Activated CD4-positive, alpha-beta T cell treated with anti-CD3 and anti-CD28 coated beads for 36 hours (primary cell): ENCODE measurements at regions not wholly inside any gene's neighbourhood (a gene's known extent, or its start where the extent isn't known, plus 50 kb on each side); places are given as distances from the start of the nearest gene placed in this dataset.

Experiments
- ATAC-seq: fragments of 200-7000 bp; cut with Tn5 transposase; one replicate; pipeline ENCODE4 v1.10.0; 2021; ENCODE audit warnings: mild to moderate bottlenecking, moderate library complexity
- CTCF ChIA-PET: fragments of 350-600 bp; sonication (Branson Sonifier 250); formaldehyde crosslinking; loops from one replicate; lab custom pipeline; 2021; ENCODE audit warnings: antibody characterized with exemption; lab: Charles Lee
- POLR2A ChIA-PET: fragments of 350-600 bp; sonication (Branson Sonifier 250); formaldehyde crosslinking; loops from one replicate; lab custom pipeline; 2021; ENCODE audit warnings: antibody characterized with exemption, inconsistent platforms; lab: Charles Lee
- DNase-seq: peaks from one replicate; pipeline ENCODE4 v3.0.0-alpha.2; 2020
- H3K27ac Mint-ChIP-seq: one replicate; pipeline ENCODE4 v1.8.0; 2021; ENCODE audit warnings: mixed read lengths
- H3K27me3 Mint-ChIP-seq: one replicate; pipeline ENCODE4 v1.8.0; 2021; ENCODE audit warnings: mixed read lengths
- H3K36me3 Mint-ChIP-seq: one replicate; pipeline ENCODE4 v1.8.0; 2021; ENCODE audit warnings: low read depth, mixed read lengths
- H3K4me1 Mint-ChIP-seq: one replicate; pipeline ENCODE4 v1.8.0; 2021; ENCODE audit warnings: mixed read lengths
- H3K4me3 Mint-ChIP-seq: one replicate; pipeline ENCODE4 v1.8.0; 2021; ENCODE audit warnings: mild to moderate bottlenecking, moderate library complexity, mixed read lengths
- H3K9me3 Mint-ChIP-seq: one replicate; pipeline ENCODE4 v1.8.0; 2021; ENCODE audit warnings: low read depth, mixed read lengths
- intact Hi-C, 2 experiments: fragments of 100-400 bp; cut with DNase I in 1 of 2; cut with micrococcal nuclease in 1 of 2; formaldehyde crosslinking; loops; one replicate each; pipeline versions ENCODE4 v1.14.2 to v1.15.1; 2022 to 2024; cut with DNase I, micrococcal nuclease

DNA sequence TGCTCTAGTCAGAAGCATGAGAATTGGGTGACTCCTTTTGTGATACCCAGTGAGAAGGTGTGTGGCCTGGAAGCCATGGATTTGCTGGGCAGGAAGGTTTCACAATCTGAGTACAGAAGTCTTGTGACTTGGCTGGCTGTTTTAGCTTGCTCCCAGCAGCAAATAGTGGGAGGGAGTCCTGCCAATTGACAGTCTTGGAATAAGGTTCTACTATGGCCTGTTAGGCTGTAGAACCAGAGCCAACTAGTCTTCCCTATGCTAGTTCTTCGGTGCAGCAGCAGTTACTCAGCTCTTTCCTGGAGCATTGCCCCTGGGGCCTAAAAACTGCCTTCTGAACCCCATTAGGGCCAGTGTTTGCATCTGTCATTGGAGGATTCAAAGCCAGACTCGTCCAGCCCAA lies 1935.4 kb upstream of the PCDH20 start:
- ATAC-seq (no peak), DNase-seq (no peak)
- Mint-ChIP-seq H3K4me3 (no peak overlapping the region), H3K36me3 (no peaks in the 10 kb centered on the region), H3K9me3 (peaks cover 3% of the 10 kb centered on the region), H3K27ac (no peak overlapping the region), H3K4me1 (no peaks in the 10 kb centered on the region), H3K27me3 (no peaks in the 10 kb centered on the region)
- POLR2A ChIA-PET: no interaction called here
- intact Hi-C loops: no loop called here
- CTCF ChIA-PET: no interaction called here

GRCh38 chr13:63345835-63346234 lies 1930.2 kb upstream of the PCDH20 start:
- Mint-ChIP-seq H3K4me3 (no peak overlapping the region), H3K27me3 (no peaks in the 10 kb centered on the region), H3K4me1 (no peaks in the 10 kb centered on the region), H3K36me3 (no peaks in the 10 kb centered on the region), H3K9me3 (no peaks in the 10 kb centered on the region), H3K27ac (no peak overlapping the region)
- intact Hi-C loops: no loop called here
- ATAC-seq (no peak), DNase-seq (no peak)
- CTCF ChIA-PET: no interaction called here
- POLR2A ChIA-PET: no interaction called here

DNA sequence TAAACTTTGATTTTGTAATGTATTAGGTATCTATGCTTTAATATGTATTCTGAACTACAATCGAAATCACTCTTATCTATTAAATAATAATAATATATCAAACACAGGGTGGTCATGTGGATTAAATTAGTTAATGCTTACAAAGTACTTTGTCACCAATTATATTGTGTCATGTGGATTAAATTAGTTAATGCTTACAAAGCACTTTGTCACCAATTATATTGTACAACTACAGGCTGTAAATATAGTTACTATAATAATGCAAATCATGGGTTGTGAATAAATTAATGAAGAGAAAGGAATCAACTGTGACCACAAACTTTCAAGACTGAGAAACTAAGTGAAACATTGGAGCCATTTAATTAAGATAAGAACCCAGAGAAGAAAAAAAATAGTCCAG lies 1929.1 kb upstream of the PCDH20 start:
- DNase-seq: no peak
- Mint-ChIP-seq H3K27ac (no peak overlapping the region), H3K4me3 (no peak overlapping the region), H3K36me3 (no peaks in the 10 kb centered on the region), H3K27me3 (no peaks in the 10 kb centered on the region), H3K4me1 (no peaks in the 10 kb centered on the region), H3K9me3 (no peaks in the 10 kb centered on the region)
- no peak for ATAC-seq
- intact Hi-C loops: no loop called here
- POLR2A ChIA-PET: no interaction called here
- CTCF ChIA-PET: no interaction called here

- intact Hi-C loops: no loop called here
- Mint-ChIP-seq H3K4me3 (no peak overlapping the region), H3K36me3 (no peaks in the 10 kb centered on the region), H3K9me3 (peaks cover 12% of the 10 kb centered on the region), H3K4me1 (no peaks in the 10 kb centered on the region), H3K27ac (no peak overlapping the region), H3K27me3 (no peaks in the 10 kb centered on the region)
- ATAC-seq: no peak
- ChIA-PET POLR2A (no interaction called here), CTCF (no interaction called here)
- DNase-seq: no peak
Measured at GRCh38 chr13:63337921-63338320, 1922.3 kb upstream of the PCDH20 start.

DNA sequence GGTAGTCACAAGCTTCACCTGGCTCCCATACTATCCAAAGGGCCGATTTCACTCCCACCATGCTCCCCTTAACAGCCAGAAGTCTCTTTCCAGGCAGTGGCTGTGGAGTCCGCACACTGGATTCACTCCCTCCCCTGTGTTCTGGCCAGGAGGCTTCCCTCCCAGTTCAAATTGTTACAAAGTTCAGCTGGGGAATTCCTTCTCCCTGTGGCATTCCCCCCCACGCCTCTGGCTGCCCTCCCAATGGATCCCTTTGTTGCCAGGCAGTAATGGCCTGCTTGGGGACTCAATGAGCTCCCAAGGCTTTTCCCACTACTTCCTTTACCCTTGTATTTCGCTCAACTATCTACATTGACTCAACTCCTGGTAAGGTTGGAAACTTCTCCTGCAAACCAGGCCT lies 1921.4 kb upstream of the PCDH20 start:
- H3K4me3 Mint-ChIP-seq: no peak overlapping the region
- ATAC-seq (no peak), DNase-seq (no peak)
- intact Hi-C loops: no loop called here
- ChIA-PET POLR2A (no interaction called here), CTCF (no interaction called here)
- H3K27me3 Mint-ChIP-seq: no peaks in the 10 kb centered on the region
- H3K27ac Mint-ChIP-seq: no peak overlapping the region
- no peaks in the 10 kb centered on the region for H3K36me3 Mint-ChIP-seq
- peaks cover 14% of the 10 kb centered on the region for H3K9me3 Mint-ChIP-seq
- H3K4me1 Mint-ChIP-seq: no peaks in the 10 kb centered on the region

GRCh38 chr13:63336549-63336948 lies 1920.9 kb upstream of the PCDH20 start:
- Mint-ChIP-seq H3K27ac (no peak overlapping the region), H3K27me3 (no peaks in the 10 kb centered on the region), H3K4me3 (no peak overlapping the region), H3K9me3 (peaks cover 15% of the 10 kb centered on the region), H3K36me3 (no peaks in the 10 kb centered on the region), H3K4me1 (no peaks in the 10 kb centered on the region)
- ChIA-PET CTCF (no interaction called here), POLR2A (no interaction called here)
- intact Hi-C loops: no loop called here
- DNase-seq (no peak), ATAC-seq (no peak)

GRCh38 chr13:63327584-63327983 lies 1911.9 kb upstream of the PCDH20 start:
- Mint-ChIP-seq H3K9me3 (peaks cover 9% of the 10 kb centered on the region), H3K27ac (no peak overlapping the region), H3K36me3 (no peaks in the 10 kb centered on the region), H3K4me3 (no peak overlapping the region), H3K4me1 (no peaks in the 10 kb centered on the region), H3K27me3 (no peaks in the 10 kb centered on the region)
- ATAC-seq (no peak), DNase-seq (no peak)
- ChIA-PET CTCF (no interaction called here), POLR2A (no interaction called here)
- intact Hi-C loops: no loop called here

- no peaks in the 10 kb centered on the region for H3K27me3 Mint-ChIP-seq
- no peak overlapping the region for H3K4me3 Mint-ChIP-seq
- CTCF ChIA-PET: no interaction called here
- no peaks in the 10 kb centered on the region for H3K36me3 Mint-ChIP-seq
- peaks cover 8% of the 10 kb centered on the region for H3K9me3 Mint-ChIP-seq
- POLR2A ChIA-PET: no interaction called here
- no peak for DNase-seq
- ATAC-seq: no peak
- H3K27ac Mint-ChIP-seq: no peak overlapping the region
- intact Hi-C loops: no loop called here
- no peaks in the 10 kb centered on the region for H3K4me1 Mint-ChIP-seq
Measured at GRCh38 chr13:63323441-63323840, 1907.8 kb upstream of the PCDH20 start.

DNA sequence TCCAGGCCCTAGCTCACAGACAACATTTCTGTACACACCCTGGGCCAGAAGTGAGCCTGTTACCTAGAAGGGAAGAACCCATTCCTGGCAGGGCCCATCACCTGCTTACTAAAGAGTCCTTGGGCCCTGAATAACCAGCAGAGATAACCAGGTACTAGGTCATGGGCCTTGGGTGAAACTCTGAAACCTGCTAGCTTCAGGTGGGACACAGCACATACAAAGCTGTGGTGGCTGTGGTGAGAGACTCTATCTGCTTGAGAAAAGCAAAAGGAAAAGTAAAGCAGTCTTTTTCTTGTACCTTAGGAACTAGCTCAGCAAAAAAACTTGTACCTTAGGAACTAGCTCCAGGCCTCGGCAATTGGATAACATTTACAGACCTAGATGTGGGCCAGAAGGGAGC lies 1895.9 kb upstream of the PCDH20 start:
- H3K9me3 Mint-ChIP-seq: peaks cover 15% of the 10 kb centered on the region
- H3K4me1 Mint-ChIP-seq: no peaks in the 10 kb centered on the region
- no peak overlapping the region for H3K27ac Mint-ChIP-seq
- DNase-seq (no peak), ATAC-seq (no peak)
- H3K4me3 Mint-ChIP-seq: no peak overlapping the region
- POLR2A ChIA-PET: no interaction called here
- CTCF ChIA-PET: no interaction called here
- H3K27me3 Mint-ChIP-seq: no peaks in the 10 kb centered on the region
- intact Hi-C loops: no loop called here
- no peaks in the 10 kb centered on the region for H3K36me3 Mint-ChIP-seq

DNA sequence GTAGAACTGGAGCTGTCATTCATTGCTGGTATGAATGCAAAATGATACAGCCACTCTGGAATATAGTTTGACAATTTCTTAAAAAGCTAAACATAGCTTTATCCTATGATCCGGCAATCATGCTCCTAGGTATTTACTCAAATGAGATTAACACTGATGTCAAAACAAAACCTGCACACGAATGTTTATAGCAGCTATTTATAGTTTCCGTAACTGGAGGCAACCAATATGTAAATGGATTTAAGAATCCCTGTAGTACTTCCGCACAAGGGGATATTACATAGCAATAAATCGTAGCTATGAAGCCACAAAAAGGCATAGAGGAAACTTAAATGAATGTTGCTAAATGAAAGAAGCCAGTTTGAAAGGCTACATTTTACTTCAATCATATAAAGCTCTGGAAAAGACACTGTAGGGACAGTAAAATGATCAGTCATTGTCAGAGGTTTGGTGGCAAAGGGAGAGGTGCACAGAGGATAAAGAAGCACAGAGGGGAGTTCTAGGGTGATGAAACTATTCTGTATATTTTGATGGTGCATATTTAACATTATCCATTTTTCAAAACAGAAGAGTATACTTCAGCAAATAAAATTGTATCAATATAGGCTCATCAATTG lies 1893.0 kb upstream of the PCDH20 start:
- no peak for ATAC-seq
- H3K27ac Mint-ChIP-seq: no peak overlapping the region
- H3K9me3 Mint-ChIP-seq: peaks cover 15% of the 10 kb centered on the region
- H3K4me3 Mint-ChIP-seq: no peak overlapping the region
- POLR2A ChIA-PET: no interaction called here
- H3K36me3 Mint-ChIP-seq: no peaks in the 10 kb centered on the region
- H3K27me3 Mint-ChIP-seq: no peaks in the 10 kb centered on the region
- intact Hi-C loops: no loop called here
- CTCF ChIA-PET: no interaction called here
- DNase-seq: no peak
- H3K4me1 Mint-ChIP-seq: no peaks in the 10 kb centered on the region

DNA sequence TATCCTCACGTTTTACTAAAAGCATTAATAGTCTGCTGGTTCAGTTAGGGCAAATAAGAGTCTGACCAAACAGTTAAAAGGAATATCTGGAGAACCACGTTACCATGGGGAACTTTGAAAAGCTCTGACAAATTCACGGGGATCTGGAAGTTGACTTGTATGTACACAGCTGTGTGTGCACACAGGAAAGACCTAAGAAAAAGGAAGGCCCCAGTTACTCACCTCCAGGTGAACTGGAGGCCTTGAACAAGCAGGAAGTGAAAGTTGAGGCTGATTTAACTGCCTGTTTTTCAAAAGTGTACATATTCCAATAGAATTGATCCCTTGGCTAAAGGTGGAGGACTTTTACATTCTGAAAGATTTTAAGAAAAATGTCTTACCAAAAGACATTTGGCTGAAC lies 1891.6 kb upstream of the PCDH20 start:
- no peaks in the 10 kb centered on the region for H3K4me1 Mint-ChIP-seq
- intact Hi-C loops: no loop called here
- no peak overlapping the region for H3K27ac Mint-ChIP-seq
- POLR2A ChIA-PET: no interaction called here
- DNase-seq (no peak), ATAC-seq (no peak)
- H3K36me3 Mint-ChIP-seq: no peaks in the 10 kb centered on the region
- H3K9me3 Mint-ChIP-seq: peaks cover 8% of the 10 kb centered on the region
- CTCF ChIA-PET: no interaction called here
- no peaks in the 10 kb centered on the region for H3K27me3 Mint-ChIP-seq
- no peak overlapping the region for H3K4me3 Mint-ChIP-seq

GRCh38 chr13:63305641-63306133 lies 1890.0 kb upstream of the PCDH20 start:
- intact Hi-C loops: no loop called here
- Mint-ChIP-seq H3K27ac (no peak overlapping the region), H3K4me1 (no peaks in the 10 kb centered on the region), H3K27me3 (no peaks in the 10 kb centered on the region), H3K36me3 (no peaks in the 10 kb centered on the region), H3K4me3 (no peak overlapping the region), H3K9me3 (peaks cover 3% of the 10 kb centered on the region)
- ChIA-PET CTCF (no interaction called here), POLR2A (no interaction called here)
- ATAC-seq (no peak), DNase-seq (no peak)

DNA sequence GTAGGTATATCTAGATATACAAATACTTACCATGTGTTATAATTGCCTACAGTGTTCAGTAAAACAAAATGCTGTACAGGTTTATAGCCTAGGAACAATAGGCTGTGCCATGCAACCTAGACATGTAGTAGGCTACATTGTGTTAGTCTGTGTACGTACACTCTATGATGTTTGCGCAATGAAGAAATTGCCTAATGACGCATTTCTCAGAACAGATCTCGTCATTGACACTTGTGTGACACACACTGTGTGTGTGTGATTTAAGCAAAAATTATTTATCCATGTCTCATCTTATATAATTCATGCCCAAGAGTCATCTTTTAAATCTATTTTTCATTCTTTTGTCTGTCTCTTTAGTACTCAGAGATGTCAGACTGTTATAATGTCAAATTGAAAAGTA lies 1888.8 kb upstream of the PCDH20 start:
- ATAC-seq (no peak), DNase-seq (no peak)
- Mint-ChIP-seq H3K27ac (no peak overlapping the region), H3K27me3 (no peaks in the 10 kb centered on the region), H3K36me3 (no peaks in the 10 kb centered on the region), H3K4me3 (no peak overlapping the region), H3K4me1 (no peaks in the 10 kb centered on the region), H3K9me3 (peaks cover 3% of the 10 kb centered on the region)
- CTCF ChIA-PET: no interaction called here
- intact Hi-C loops: no loop called here
- POLR2A ChIA-PET: no interaction called here
